ENCODE measurements at regions not wholly inside any gene's neighbourhood (a gene's known extent, or its start where the extent isn't known, plus 50 kb on each side); places are given as distances from the start of the nearest gene placed in this dataset.

DNA sequence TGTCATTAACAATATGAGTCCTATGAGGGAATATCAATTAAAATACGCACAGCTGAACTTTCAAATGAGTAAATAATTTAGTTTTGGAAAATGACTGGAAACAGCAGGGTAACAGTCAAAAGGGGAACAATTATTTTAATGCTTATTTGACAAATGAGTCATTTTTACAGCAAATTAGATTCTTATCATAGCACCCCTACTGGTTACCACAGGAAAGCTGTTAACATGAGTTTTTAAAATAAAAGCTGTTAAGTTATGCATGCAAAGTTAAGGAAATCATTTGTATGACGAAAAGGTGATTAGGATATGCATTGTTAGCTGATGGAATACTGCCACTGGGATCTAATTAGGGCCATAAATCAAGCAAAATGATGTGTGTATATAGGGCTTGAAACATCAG lies 435.1 kb upstream of the MEIS1 start:
- intact Hi-C loops (cut with DNase I; ENCODE audit: low total_unique reads): no loop called here
- DNase-seq (ENCODE audit: low spot score in 2 of 2): no peak
- TF ChIP-seq POLR2A (IDR thresholded peaks at IDR 0.05): no peak
- TF ChIP-seq, protein P1, sequence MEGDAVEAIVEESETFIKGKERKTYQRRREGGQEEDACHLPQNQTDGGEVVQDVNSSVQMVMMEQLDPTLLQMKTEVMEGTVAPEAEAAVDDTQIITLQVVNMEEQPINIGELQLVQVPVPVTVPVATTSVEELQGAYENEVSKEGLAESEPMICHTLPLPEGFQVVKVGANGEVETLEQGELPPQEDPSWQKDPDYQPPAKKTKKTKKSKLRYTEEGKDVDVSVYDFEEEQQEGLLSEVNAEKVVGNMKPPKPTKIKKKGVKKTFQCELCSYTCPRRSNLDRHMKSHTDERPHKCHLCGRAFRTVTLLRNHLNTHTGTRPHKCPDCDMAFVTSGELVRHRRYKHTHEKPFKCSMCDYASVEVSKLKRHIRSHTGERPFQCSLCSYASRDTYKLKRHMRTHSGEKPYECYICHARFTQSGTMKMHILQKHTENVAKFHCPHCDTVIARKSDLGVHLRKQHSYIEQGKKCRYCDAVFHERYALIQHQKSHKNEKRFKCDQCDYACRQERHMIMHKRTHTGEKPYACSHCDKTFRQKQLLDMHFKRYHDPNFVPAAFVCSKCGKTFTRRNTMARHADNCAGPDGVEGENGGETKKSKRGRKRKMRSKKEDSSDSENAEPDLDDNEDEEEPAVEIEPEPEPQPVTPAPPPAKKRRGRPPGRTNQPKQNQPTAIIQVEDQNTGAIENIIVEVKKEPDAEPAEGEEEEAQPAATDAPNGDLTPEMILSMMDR (IDR thresholded peaks at IDR 0.05): no peak
- no peak overlapping the region for H3K4me3 ChIP-seq (ENCODE audit: low read depth, poor library complexity, severe bottlenecking)
- 34 to 63% methylated on average over 2 of the region's 2 CpGs for WGBS, 2 donors

DNA sequence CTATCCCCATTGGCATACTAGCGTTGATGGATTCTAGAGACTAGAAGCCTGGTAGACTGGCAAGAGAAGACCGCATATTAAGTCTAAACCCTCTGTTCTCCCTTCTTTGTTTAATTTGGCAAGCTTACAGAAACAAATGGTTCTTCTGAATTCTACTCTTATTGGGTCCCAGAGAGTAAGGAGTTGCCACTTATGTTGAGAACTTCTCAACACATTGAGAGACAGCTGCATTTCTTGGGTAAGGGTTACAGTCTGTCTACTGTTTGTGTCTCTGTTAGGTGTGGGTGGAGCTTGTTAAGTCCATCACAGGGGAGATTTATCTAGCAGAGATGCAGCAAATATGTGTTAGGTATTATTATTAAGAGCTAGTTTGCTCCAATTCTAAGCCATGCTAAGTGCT lies 435.8 kb upstream of the MEIS1 start:
- DNase-seq (ENCODE audit: low spot score in 2 of 2): no peak
- intact Hi-C loops (cut with DNase I; ENCODE audit: low total_unique reads): no loop called here
- H3K4me3 ChIP-seq (ENCODE audit: low read depth, poor library complexity, severe bottlenecking): no peak overlapping the region
- TF ChIP-seq, protein P1 (IDR thresholded peaks at IDR 0.05): no peak
- no peak for TF ChIP-seq POLR2A (IDR thresholded peaks at IDR 0.05)
- 85 to 91% methylated on average over 2 of the region's 2 CpGs for whole genome bisulfite sequencing, 2 donors

DNA sequence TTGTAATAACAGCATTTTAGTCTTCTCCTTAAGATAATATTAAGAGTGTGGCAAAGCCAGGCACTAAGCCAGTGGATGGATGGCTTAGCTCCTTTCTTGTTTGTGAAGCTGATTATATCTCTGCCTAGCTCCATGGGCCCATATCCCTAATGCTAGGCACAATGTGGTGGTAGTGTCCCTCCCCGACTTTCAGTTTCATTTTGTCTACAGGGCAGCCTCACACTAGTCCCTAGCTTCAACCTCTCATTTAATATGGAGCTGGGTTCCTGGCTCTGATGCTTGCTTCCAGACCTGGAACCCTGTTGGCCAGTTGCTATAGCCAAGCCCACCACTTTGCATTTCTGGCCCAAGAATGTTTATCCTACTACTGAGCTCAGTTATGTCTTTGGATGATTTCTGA lies 437.0 kb upstream of the MEIS1 start:
- TF ChIP-seq, protein P1 (IDR thresholded peaks at IDR 0.05): no peak
- TF ChIP-seq POLR2A (IDR thresholded peaks at IDR 0.05): no peak
- DNase-seq (ENCODE audit: low spot score in 2 of 2): no peak
- no peak overlapping the region for H3K4me3 ChIP-seq (ENCODE audit: low read depth, poor library complexity, severe bottlenecking)
- WGBS, 2 donors: 63 to 72% methylated on average over 1 of the region's 1 CpG
- intact Hi-C loops (cut with DNase I; ENCODE audit: low total_unique reads): no loop called here

DNA sequence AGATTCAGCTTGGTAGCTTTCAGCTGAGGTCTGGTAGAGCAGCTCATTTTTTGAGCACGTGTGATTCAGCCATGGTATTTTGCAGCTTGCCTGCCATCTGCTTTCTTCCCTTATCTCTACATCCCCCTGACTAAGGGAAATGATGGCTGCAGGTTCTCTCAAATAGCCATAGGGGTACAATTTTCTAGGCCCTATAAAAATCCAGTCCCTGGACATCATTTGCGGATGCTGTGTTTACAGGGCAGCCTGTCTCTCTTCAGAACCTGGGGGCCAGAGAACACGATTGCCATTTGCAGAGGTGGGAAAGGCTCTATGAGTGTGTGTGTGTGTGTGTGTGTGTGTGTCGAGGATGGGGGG lies 442.7 kb upstream of the MEIS1 start:
- intact Hi-C loops (cut with DNase I; ENCODE audit: low total_unique reads): no loop called here
- H3K4me3 ChIP-seq (ENCODE audit: low read depth, poor library complexity, severe bottlenecking): no peak overlapping the region
- TF ChIP-seq, protein P1 (IDR thresholded peaks at IDR 0.05): no peak
- TF ChIP-seq POLR2A (IDR thresholded peaks at IDR 0.05): no peak
- WGBS, 2 donors: 79 to 81% methylated on average over 4 of the region's 4 CpGs
- DNase-seq (ENCODE audit: low spot score in 2 of 2): no peak

DNA sequence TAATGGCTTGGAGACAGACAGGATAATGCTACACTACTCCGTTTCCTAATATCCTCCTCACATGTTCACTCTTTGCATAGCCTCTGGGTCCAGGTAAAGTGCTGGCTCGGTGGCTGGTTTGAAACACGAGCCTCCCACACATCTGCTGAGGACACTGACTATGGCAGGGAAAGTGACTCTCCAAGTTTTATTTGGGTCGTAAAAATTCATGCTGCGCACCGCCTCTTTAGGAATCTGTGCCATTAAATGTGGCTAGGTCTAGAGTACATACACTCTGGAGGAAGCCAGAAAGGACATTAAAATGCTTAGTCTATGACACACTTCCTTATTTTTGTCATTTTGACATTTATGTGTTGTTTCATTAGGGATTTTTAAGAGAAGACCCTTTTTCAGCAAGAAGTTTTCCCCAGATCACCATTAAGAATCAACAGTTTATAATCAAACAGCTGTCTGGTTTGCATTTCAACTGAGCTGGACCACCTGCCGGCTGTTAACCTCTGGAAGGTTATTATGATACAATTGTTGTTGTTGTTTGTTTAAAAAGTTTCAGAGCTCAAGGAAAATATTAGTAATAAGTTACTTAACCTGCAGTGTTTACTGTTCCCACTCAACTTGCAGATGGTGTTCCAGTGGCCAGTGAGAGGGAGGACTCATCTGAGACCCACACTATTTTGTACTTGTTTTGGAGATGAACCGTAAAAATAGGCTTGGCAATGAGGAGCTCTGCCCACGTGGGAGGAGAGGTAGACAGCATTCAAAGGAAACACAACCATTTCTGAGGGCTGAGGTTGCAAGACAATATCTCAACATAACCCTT lies 443.3 kb upstream of the MEIS1 start:
- H3K4me3 ChIP-seq (ENCODE audit: low read depth, poor library complexity, severe bottlenecking): no peak overlapping the region
- TF ChIP-seq, protein P1 (IDR thresholded peaks at IDR 0.05): no peak
- TF ChIP-seq POLR2A (IDR thresholded peaks at IDR 0.05): no peak
- intact Hi-C loops (cut with DNase I; ENCODE audit: low total_unique reads): no loop called here
- WGBS, 2 donors: 19 to 27% methylated on average over 9 of the region's 9 CpGs
- peak in 1 of 2 donors; percentile 19 for DNase-seq (ENCODE audit: low spot score in 2 of 2)

DNA sequence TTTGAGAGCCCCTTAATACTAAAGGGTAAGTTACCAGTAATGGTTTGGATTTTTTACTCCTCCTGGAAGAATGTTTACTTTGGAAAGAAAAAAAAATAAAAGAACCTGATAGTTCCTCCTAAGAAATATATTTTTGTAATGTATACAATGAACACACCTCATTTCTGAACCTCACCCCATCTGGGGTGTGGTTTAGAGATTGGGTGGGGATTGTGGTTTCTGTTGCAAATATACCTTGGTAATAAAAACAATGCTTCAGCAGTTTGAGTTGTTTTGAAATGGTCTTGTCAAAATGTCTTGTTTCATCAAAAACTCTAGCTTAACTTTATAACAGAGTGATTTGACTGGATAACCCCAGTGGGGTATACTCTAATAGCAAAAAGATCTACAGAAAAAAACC lies 448.9 kb upstream of the MEIS1 start:
- H3K4me3 ChIP-seq (ENCODE audit: low read depth, poor library complexity, severe bottlenecking): no peak overlapping the region
- no peak for TF ChIP-seq POLR2A (IDR thresholded peaks at IDR 0.05)
- TF ChIP-seq, protein P1 (IDR thresholded peaks at IDR 0.05): no peak
- DNase-seq (ENCODE audit: low spot score in 2 of 2): no peak
- intact Hi-C loops (cut with DNase I; ENCODE audit: low total_unique reads): no loop called here
